ENCODE measurements at regions not wholly inside any gene's neighbourhood (a gene's known extent, or its start where the extent isn't known, plus 50 kb on each side); places are given as distances from the start of the nearest gene placed in this dataset.

DNA sequence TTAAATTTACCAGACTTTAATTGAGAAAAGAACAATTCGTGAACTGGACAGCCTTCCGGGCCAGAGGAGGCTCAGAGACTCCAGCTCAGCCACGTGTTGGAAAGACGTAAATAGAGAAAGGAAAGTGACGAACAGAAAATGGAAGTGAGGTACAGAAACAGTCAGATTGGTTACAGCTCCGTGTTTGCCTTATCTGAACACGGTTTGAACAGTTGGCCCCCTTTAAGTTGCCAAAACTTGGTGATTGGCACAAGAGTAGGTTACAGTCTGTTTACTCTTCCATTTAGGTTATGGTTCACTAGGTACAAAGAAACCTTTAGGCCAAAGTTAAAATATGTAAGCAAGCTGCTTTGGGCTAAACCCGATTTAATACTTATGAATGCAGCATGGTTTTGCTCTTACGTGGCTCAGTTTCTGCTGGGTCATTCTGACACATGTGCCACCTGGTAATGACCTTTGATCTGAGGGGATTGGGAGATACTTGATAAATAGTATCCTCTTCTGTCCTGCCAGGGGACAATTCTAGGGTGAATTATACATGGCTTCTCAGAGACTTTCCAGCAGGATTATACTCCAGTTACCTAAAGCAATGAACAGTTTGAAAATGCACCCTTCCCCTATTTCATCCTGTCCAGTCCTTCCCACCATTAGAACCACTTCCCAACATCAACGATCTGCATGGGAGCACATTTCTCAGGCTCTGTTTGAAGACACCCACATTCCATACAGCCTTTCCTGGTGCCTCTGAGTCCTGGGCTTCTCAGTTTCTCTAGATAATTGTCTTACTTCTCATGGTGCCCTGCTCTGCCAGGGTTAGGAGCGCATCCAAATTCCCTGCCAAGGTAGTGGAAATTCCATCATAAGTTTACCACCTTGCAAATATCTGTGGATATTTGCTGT is 65.1 kb upstream of the TGIF1 start (continued):
- TF ChIP-seq, protein P1, sequence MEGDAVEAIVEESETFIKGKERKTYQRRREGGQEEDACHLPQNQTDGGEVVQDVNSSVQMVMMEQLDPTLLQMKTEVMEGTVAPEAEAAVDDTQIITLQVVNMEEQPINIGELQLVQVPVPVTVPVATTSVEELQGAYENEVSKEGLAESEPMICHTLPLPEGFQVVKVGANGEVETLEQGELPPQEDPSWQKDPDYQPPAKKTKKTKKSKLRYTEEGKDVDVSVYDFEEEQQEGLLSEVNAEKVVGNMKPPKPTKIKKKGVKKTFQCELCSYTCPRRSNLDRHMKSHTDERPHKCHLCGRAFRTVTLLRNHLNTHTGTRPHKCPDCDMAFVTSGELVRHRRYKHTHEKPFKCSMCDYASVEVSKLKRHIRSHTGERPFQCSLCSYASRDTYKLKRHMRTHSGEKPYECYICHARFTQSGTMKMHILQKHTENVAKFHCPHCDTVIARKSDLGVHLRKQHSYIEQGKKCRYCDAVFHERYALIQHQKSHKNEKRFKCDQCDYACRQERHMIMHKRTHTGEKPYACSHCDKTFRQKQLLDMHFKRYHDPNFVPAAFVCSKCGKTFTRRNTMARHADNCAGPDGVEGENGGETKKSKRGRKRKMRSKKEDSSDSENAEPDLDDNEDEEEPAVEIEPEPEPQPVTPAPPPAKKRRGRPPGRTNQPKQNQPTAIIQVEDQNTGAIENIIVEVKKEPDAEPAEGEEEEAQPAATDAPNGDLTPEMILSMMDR (conservative IDR thresholded peaks at IDR 0.05; ENCODE audit: low read depth, low read length) = no peak

DNA sequence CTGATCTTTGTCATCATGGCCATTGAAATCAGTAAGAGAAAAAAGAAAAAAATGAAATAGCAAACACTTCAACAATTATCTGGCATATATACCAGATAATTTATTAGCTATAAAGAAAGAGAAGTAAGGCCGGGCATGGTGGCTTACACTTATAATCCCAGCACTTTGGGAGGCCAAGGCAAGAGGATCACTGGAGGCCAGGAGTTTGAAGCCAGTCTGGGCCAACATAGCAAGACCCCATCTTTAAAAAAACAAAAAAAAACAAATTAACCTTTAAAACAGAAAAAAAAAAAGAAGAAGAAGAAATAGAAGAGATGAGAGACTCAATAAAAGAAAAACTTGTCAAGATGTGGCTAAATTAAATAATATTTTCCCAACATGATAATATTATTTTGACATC is 61.6 kb upstream of the TGIF1 start:
- no peaks in the 10 kb centered on the region for H3K4me1 ChIP-seq (ENCODE audit: control insufficient read depth, insufficient read depth, low read length)
- no peak overlapping the region for H2AK5ac ChIP-seq (ENCODE audit: low read depth, low read length)
- H3K36me3 ChIP-seq (ENCODE audit: control insufficient read depth, insufficient read depth, low read length) = no peaks in the 10 kb centered on the region
- ATAC-seq (ENCODE audit: low read depth) (no peak), DNase-seq (no peak)
- no peak overlapping the region for H3K4ac ChIP-seq (ENCODE audit: low read depth, low read length)
- no peak overlapping the region for H2BK20ac ChIP-seq (ENCODE audit: low read depth, low read length)
- no peaks in the 10 kb centered on the region for H3K79me1 ChIP-seq (ENCODE audit: low read depth in 1 of 2, low read length in 2 of 2)
- H4K8ac ChIP-seq (ENCODE audit: low read depth in 2 of 2, low read length in 2 of 2) = no peak overlapping the region
- dilution Hi-C loops (cut with HindIII; ENCODE audit: low sequenced_read_pairs, unreplicated experiment) (no loop called here), in situ Hi-C loops (cut with MboI; ENCODE audit: low sequenced_read_pairs) (no loop called here), intact Hi-C loops (cut with micrococcal nuclease) (no loop called here)
- no peak overlapping the region for H3K56ac ChIP-seq (ENCODE audit: extremely low read depth, insufficient read depth, low read length)
- H3K27ac ChIP-seq (ENCODE audit: insufficient read depth, low read length) = no peak overlapping the region
- no CpG with 5 or more reads among the region's 1 CpG for WGBS, 2 experiments (ENCODE audit: extremely low coverage in 2 of 2, insufficient read length in 1 of 2)
- H3K14ac ChIP-seq (replicated peaks; ENCODE audit: low read depth, low read length) = no peak overlapping the region
- peaks cover 3% of the 10 kb centered on the region for H3K27me3 ChIP-seq (ENCODE audit: control insufficient read depth, insufficient read depth, low read length)
- no peaks in the 10 kb centered on the region for H3K9me1 ChIP-seq (ENCODE audit: insufficient read depth, low read length)
- H3K18ac ChIP-seq (ENCODE audit: low read depth, low read length) = no peak overlapping the region
- no peak overlapping the region for H2BK15ac ChIP-seq (ENCODE audit: low read depth, low read length)
- H2AFZ ChIP-seq (replicated peaks; ENCODE audit: low read length, poor library complexity) = no peak overlapping the region
- H4K20me1 ChIP-seq (ENCODE audit: insufficient read depth, low read length) = no peaks in the 10 kb centered on the region
- no peak overlapping the region for H3K23ac ChIP-seq (ENCODE audit: low read depth, low read length)
- H3K9ac ChIP-seq (ENCODE audit: low read depth, low read length) = no peak overlapping the region
- H2BK5ac ChIP-seq (ENCODE audit: low read depth, low read length, poor library complexity, severe bottlenecking) = no peak overlapping the region
- no peak overlapping the region for H2AK9ac ChIP-seq (replicated peaks; ENCODE audit: low read depth, low read length, poor library complexity)
- BruUV-seq (replicated peaks) = no TSS peak
- POLR2A ChIA-PET (ENCODE audit: unreplicated experiment) = no interaction called here
- H2BK120ac ChIP-seq (ENCODE audit: low read depth, low read length) = no peak overlapping the region
- H3K9me3 ChIP-seq (ENCODE audit: control insufficient read depth, insufficient read depth, low read length) = peaks cover 1% of the 10 kb centered on the region; the same call in 1 of the 2 replicates
- no peak overlapping the region for H4K5ac ChIP-seq (ENCODE audit: low read depth, low read length)
- H4K91ac ChIP-seq (ENCODE audit: insufficient read depth, low read depth, low read length) = no peak overlapping the region
- no peak overlapping the region for H3K4me3 ChIP-seq (ENCODE audit: insufficient read depth, low read depth, low read length)
- no peak overlapping the region for H3K4me2 ChIP-seq (ENCODE audit: low read depth, low read length)
- CTCF ChIA-PET = interaction anchor here (0.6 kb wide), 1 partner anchor 11 kb away, joined by 3 read pairs; no protein-coding TSS in a partner anchor
- TF ChIP-seq NFE2L2 (IDR thresholded peaks at IDR 0.05; ENCODE audit: low read depth, low read length) (no peak), FOS (IDR thresholded peaks at IDR 0.05; ENCODE audit: low read depth, low read length) (no peak), CEBPB (IDR thresholded peaks at IDR 0.05; ENCODE audit: low read depth, low read length) (no peak), RFX5 (IDR thresholded peaks at IDR 0.05; ENCODE audit: low read depth, low read length) (no peak), RCOR1 (IDR thresholded peaks at IDR 0.05; ENCODE audit: insufficient replicate concordance, low read length) (no peak), MXI1 (IDR thresholded peaks at IDR 0.05; ENCODE audit: borderline replicate concordance, low read depth, low read length) (no peak), MAFK (IDR thresholded peaks at IDR 0.05; ENCODE audit: low read depth, low read length) (no peak), RAD21 (IDR thresholded peaks at IDR 0.05; ENCODE audit: low read length) (no peak), POLR2A (IDR thresholded peaks at IDR 0.05; ENCODE audit: low read depth, low read length) (no peak), MAZ (IDR thresholded peaks at IDR 0.05; ENCODE audit: borderline replicate concordance, low read depth, low read length) (no peak), BHLHE40 (IDR thresholded peaks at IDR 0.05; ENCODE audit: low read depth, low read length) (no peak)
- TF ChIP-seq, protein P1 (conservative IDR thresholded peaks at IDR 0.05; ENCODE audit: low read depth, low read length) = no peak

Measured in IMR-90 (cell line).